Neutrophil (primary cell): ENCODE measurements at regions not wholly inside any gene's neighbourhood (a gene's known extent, or its start where the extent isn't known, plus 50 kb on each side); places are given as distances from the start of the nearest gene placed in this dataset.

Experiments used
- H3K27ac ChIP-seq: fragments of 200-600 bp; sonication (generic); 2 replicates; pipeline ENCODE4 v1.5.1; 2016; ENCODE audit warnings: mild to moderate bottlenecking, moderate library complexity
- H3K27me3 ChIP-seq: fragments of 200-600 bp; sonication (generic); 2 replicates; pipeline ENCODE4 v1.6.0; 2016; ENCODE audit warnings: mild to moderate bottlenecking
- H3K36me3 ChIP-seq: fragments of 200-600 bp; sonication (generic); 2 replicates; pipeline ENCODE4 v1.5.1; 2017
- H3K4me1 ChIP-seq, 2 experiments: fragments of 200-600 bp in 1 of 2; sonication (generic) in 1 of 2; 1 replicate in 1 of 2; 2 replicates in 1 of 2; pipeline versions ENCODE4 v1.5.1 to v1.6.1; 2013 to 2016; ENCODE audit warnings: low read depth in 1 of 2, low read length in 1 of 2, mild to moderate bottlenecking in 1 of 2, moderate library complexity in 1 of 2; ENCODE audit not compliant: control insufficient read depth in 1 of 2, insufficient read depth in 1 of 2
- H3K4me3 ChIP-seq, 2 experiments: fragments of 200-600 bp in 1 of 2; sonication (generic) in 1 of 2; 1 replicate in 1 of 2; 2 replicates in 1 of 2; pipeline ENCODE4 v1.5.1; 2013 to 2016; ENCODE audit warnings: low read depth in 1 of 2, low read length in 1 of 2, mild to moderate bottlenecking in 1 of 2, moderate library complexity in 1 of 2
- H3K9me3 ChIP-seq: fragments of 200-600 bp; sonication (generic); 2 replicates; pipeline ENCODE4 v1.5.1; 2016
- TF ChIP-seq, protein P1 (sequence below): fragments of 200-600 bp; sonication (generic); IDR thresholded peaks from 2 replicates; pipeline ENCODE4 v1.5.1; 2016; ENCODE audit warnings: antibody characterized with exemption

DNA sequence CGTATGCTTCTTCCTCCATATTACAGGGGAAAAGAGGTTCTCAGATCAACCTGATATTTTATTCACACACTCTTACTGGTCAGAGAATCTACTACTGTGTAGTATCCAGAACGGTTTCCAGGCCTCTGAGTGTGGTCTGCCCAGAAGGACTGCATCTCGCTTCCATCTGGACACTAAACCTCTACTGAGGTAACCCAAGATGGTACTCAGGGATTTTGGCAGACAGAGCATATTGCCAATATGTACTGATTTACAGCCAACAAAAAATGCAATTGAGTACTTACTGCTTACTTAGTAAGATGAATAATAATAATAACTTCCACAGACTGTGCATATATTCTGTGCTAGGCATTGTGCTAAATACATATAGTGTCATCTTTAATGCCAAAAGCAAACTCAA, 55.8 kb downstream of the CYRIA start:
- Histone ChIP-seq H3K4me1 (peaks cover 10 to 21% of the 10 kb centered on the region in 2 experiments), H3K27me3 (no peaks in the 10 kb centered on the region), H3K9me3 (no peaks in the 10 kb centered on the region), H3K27ac (peak overlapping the region; percentile 16), H3K36me3 (peaks cover 35% of the 10 kb centered on the region), H3K4me3 (no peak overlapping the region)
- TF ChIP-seq, protein P1, sequence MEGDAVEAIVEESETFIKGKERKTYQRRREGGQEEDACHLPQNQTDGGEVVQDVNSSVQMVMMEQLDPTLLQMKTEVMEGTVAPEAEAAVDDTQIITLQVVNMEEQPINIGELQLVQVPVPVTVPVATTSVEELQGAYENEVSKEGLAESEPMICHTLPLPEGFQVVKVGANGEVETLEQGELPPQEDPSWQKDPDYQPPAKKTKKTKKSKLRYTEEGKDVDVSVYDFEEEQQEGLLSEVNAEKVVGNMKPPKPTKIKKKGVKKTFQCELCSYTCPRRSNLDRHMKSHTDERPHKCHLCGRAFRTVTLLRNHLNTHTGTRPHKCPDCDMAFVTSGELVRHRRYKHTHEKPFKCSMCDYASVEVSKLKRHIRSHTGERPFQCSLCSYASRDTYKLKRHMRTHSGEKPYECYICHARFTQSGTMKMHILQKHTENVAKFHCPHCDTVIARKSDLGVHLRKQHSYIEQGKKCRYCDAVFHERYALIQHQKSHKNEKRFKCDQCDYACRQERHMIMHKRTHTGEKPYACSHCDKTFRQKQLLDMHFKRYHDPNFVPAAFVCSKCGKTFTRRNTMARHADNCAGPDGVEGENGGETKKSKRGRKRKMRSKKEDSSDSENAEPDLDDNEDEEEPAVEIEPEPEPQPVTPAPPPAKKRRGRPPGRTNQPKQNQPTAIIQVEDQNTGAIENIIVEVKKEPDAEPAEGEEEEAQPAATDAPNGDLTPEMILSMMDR: no peak

DNA sequence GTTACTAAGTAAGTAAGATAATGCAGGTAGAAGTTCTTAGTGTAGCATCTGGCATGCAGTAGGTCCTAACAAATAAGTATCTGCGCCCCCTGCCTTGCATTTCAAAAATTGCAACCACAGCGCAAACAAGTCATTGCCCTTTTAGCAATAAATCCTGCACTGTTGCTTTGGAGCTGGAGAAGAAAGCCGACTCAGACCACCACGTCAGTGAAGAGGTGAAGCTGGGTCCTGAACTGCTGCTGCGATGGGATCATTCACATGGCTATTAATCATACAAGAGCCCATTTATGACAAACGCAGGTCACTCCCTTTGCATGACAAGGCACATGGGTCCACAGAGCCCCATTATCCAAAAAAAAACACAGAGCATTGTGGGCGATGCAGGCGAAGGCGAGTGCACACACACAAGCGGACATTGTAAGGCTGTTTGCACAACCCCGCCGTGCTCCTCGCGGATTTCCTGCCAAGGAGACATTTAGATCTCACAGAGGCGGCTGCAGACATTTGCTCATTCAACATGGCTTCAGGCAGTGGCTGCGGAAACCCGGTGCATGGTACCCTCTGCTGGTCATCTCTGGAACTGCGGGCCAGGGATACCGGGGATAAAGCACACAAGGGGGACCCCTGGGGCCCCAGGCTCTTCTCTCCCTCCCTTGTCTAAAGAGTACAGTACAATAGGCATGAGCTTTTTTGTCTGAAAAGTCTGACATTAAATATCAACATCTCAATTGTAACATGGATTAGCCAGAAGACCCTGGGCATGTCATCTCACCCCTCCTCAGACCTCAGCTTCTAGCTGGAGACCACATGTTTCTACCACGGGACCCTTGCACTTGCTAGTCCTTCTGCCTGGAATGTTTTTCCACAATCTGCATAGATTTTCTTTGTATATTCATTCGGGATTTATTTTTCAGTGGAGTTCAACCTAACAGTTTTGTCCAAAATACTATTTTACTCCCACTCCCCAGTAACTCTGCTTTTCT, 56.7 kb downstream of the CYRIA start:
- H3K4me1 ChIP-seq: peaks cover 10 to 16% of the 10 kb centered on the region in 2 experiments
- peak overlapping the region; percentile 57 to 63 for H3K4me3 ChIP-seq
- no peaks in the 10 kb centered on the region for H3K27me3 ChIP-seq
- no peaks in the 10 kb centered on the region for H3K9me3 ChIP-seq
- TF ChIP-seq, protein P1: peak; percentile 91
- peaks cover 39% of the 10 kb centered on the region for H3K36me3 ChIP-seq
- peak overlapping the region; percentile 47 for H3K27ac ChIP-seq

DNA sequence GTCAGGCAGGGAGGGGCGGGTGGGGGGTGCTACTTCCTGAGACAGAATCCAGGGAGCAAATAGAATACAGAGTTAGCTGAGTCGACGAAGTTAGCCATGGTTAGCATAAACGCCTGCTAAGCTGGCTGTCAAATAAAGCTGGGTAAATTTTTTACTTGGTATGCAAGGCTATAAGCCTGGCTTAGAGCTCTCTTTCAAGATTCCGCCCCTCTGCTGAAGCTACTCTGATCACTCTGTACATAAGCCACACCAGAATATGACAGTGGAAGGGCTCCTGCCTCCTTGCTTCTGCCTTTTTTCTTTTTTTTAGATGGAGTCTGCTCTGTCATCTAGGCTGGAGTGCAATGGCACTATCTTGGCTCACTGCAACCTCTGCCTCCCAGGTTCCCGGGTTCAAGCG, 58.3 kb downstream of the CYRIA start:
- Histone ChIP-seq H3K27ac (no peak overlapping the region), H3K4me1 (peaks cover 10 to 11% of the 10 kb centered on the region in 2 experiments), H3K36me3 (peaks cover 29% of the 10 kb centered on the region), H3K9me3 (no peaks in the 10 kb centered on the region), H3K27me3 (no peaks in the 10 kb centered on the region), H3K4me3 (no peak overlapping the region)
- TF ChIP-seq, protein P1: no peak

DNA sequence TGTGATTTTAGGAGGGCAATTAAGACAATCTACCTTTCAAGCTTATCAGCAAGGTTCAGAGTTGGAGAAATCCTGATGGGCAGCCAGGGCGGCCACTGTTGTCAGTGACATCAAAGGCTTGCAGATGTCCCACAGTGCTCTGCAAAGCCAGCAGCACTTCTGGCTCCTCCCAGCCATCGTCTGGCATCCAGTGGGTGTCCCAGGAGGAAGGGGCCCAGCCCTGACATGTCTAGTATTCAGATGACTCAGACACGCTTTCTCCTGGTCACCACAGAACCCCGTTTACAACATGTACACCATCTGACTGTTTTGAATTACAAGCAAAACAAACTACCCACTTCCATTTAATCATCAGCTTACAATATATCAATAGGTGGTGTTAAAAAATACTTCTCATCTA, 61.4 kb downstream of the CYRIA start:
- no peak overlapping the region for H3K4me3 ChIP-seq
- H3K27me3 ChIP-seq: no peaks in the 10 kb centered on the region
- H3K9me3 ChIP-seq: no peaks in the 10 kb centered on the region
- H3K27ac ChIP-seq: no peak overlapping the region
- H3K4me1 ChIP-seq: peaks cover 10 to 11% of the 10 kb centered on the region in 2 experiments
- H3K36me3 ChIP-seq: peaks cover 11% of the 10 kb centered on the region
- TF ChIP-seq, protein P1: no peak

DNA sequence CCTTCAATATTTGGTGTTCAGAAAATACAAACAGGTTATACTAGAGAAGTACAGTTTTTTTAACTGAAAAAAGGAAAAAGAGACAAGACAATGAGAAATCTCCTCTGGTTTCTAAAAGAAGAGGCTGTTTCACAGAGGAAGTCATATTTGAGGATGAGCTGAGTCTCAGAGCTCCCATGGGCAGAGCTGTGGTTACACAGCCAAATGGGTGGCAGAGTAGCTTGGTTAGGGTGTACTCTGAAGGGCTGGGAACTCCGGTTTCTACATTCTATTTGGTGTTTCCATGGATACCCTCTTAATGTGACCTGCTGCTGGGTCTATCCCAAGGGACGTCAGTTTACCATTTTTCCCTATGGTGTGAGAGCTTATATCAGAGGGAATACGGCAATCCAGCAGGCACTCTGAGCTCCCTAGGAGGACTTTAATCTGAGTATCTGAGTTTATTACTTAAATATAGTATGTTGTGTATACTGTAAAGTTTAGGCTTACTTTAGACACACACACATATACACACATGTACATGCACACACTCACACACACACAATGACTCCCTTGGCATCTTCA, 74.2 kb downstream of the CYRIA start:
- Histone ChIP-seq H3K4me1 (no peaks in the 10 kb centered on the region), H3K27ac (no peak overlapping the region), H3K36me3 (peaks cover 9% of the 10 kb centered on the region), H3K27me3 (no peaks in the 10 kb centered on the region), H3K4me3 (no peak overlapping the region), H3K9me3 (no peaks in the 10 kb centered on the region)
- TF ChIP-seq, protein P1: no peak
